ENCODE measurements at regions not wholly inside any gene's neighbourhood (a gene's known extent, or its start where the extent isn't known, plus 50 kb on each side); places are given as distances from the start of the nearest gene placed in this dataset.
"Not testable (repeated sequence)": the region's sequence is repeated elsewhere in the genome, so short reads cannot be mapped to it uniquely, and the experiment has no call there.

DNA sequence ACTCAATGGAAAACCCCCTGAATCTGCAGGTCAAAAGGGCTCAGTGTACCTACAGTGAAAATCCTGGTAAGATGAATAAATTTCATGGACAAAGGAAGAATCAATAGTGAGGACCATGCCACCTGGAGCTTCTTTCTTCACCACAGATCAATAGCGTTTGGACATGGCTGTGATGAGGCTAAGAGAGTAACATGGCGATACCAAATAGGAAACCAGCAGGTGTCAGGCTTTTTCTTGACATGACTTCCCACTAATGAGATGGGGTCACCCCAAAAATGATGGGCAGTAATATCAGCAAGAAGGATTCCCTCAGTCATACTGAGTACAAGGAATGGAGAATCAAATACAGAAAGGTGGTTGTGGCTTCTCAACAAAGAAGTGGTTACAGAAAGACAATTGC lies 208.5 kb upstream of the PLPPR1 start:
- no peak for DNase-seq

DNA sequence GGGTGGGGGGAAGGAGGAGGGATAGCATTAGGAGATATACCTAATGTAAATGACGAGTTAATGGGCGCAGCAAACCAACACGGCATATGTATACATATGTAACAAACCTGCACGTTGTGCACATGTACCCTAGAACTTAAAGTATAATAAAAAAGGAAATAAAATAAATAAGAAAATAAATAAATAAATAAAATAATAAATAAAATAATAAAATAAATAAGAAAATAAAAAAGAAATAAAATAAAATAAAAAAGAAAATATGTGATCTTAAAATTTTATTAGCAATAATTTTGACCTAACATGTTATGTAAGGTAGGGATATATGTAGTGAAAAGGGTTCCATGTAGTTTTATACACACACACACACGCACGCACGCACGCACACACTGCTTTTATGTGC lies 195.5 kb upstream of the PLPPR1 start:
- DNase-seq: not testable (repeated sequence)

DNA sequence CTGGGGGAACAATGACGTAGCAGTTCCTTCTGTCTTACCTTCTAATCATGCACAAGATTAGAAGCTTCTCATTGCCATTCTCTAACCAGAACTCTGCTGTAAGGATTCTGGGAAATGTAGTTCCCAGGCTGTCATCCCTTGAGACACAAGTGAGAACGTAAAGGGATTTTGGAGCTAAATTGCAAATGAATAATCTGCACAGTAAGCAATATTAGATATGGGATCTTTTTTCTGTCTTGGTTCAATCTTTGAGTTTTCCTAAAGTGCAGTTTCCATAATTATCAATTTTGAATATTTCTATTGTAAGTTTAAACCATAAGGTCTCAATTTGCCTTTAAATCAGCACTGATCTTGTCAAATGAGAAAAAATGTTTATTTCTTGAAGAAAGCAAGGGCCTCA lies 189.7 kb upstream of the PLPPR1 start:
- no peak for DNase-seq

DNA sequence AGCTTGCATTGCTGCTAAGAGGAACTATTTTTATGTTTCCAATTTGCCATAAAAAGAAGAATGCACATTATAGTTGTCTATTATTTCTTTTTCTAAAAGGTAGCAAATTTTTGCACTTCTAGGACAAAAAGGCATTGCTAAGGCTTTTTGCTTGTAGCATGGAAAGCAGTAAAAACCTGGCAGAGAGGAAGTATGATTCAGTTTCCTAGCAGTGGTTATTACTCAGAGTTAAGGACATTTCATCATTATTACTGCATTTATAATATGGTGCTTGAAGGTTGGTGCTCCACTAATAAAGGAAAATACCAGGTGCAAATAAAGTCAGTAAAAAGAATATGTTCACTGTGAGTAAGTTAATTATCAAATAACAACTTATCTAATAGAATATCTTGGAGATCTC lies 179.8 kb upstream of the PLPPR1 start:
- DNase-seq: no peak

DNA sequence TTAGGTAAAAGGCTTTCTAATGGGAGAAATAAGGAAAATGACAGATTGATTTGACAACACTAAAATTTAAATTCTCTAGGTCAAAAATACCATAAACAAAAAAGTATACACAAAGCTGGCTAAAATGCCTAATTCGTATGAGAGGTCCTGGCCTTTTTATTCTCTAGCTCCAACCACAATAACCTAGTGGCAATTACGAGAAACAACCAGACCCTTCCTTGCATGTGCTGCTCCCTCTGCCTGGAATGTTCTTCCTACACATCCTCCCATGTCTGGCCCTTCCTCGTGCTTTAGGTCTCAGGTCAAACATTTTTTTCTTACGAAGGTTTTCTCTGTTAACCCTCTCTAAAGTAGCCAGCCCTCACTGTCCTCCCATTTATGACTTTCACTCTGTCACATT lies 176.4 kb upstream of the PLPPR1 start:
- DNase-seq: no peak

DNA sequence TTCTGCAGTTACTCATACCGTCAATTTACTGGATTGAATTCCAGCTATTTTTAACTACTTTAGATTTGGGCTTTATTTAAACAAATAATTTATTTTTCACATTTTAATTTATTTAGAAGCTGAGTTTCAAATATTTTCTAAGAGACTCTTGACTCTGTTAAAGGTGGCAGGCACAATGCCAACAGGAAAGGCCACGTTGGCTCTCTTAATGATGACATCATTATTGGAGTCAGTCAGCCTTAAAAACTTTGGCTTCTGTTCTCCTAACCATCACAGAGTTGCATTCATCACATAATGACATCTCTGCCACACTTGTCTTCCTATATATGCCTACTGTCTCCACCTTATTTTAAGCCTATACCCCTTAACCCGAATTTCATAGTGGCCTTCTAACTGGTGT lies 172.3 kb upstream of the PLPPR1 start:
- peak; percentile 7 for DNase-seq

DNA sequence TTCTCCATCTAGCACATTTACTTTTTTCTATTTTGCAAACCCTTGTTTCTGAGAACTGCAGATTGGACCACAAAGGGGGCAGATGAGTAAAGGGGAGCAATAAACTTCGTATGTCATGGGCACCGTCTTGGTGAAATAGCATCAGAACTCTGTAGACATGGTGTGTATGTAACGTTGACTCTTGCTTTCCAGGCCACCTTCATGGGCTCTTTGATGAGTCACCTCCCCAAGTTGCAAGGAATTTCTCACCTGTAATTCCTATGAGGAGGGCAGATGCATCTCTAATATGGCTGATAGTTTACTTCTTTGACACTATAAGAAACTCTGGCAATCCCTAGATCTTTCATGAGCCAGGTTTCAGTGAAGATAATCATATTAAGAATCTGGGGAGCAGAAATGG lies 163.4 kb upstream of the PLPPR1 start:
- no peak for DNase-seq

DNA sequence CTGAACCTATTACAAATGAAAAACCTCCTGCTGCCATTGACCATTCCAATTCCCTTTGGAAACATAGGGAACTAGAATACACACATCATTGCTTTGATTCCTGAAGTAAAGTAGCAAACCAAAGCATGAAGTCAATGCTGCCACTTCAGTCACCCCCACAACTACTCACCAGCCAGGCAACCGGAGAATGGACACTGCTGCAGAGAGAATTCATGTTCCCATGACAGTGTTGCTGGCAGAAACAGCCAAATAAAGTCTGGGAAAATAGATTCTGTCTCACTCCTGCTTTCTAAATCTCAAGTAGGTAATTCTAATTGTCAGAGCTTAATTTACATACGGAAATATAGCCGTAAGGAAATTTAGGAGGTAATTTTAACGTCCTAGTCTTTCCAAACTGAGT lies 162.9 kb upstream of the PLPPR1 start:
- DNase-seq: no peak

DNA sequence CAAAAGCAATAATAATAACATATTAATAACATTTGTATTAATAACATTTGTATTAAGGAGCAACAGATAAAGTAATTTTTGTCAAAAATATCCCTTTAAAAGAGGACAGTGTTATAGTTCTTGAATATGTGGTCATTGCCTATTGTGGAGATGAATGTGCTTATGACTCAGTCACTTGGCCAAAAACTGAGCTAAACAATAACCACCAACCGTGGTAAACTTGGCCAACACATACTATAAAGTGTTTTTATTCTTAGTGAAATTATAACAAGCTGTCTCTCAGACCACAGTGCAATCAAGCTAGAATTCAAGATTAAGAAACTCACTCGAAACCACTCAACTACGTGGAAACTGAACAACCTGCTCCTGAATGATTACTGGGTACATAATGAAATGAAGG lies 159.2 kb upstream of the PLPPR1 start:
- DNase-seq: no peak

DNA sequence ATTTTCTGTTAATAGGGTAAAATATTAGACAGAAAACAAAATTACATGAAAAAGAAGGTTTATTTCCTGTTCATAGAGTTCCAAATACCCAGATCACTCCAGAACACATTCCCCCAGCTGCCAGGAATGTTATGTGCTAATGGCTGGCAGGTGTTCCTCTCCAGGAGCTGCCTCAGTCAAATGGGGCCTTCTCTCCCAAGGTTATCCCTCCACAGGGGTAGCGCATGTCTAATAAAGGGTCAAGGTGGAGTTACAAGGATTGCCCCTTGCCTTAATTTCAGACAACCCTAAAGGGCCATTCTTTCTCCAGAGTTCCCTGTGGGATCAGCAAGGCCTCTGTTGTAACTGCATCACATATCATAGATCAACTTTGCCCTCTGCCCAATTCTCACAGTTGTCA lies 148.6 kb upstream of the PLPPR1 start:
- DNase-seq: no peak

DNA sequence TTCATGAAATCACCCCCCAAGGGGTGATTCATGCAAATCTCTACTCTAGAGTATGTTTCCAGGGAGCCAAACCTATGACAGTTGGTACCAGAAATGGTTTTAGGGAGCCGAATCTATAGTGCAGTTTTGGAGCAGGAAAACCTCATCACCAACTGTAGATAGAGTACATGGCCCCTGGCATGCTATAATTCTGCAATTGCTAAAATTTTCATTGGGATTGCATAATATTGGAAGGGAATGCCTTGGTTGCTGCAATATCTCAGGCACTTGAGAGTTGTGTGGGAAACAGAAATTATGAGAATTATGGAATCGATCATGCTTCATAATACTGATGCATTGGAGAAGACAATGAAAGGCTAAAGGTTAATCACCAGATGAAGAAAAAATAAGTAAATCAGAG lies 148.2 kb upstream of the PLPPR1 start:
- no peak for DNase-seq

DNA sequence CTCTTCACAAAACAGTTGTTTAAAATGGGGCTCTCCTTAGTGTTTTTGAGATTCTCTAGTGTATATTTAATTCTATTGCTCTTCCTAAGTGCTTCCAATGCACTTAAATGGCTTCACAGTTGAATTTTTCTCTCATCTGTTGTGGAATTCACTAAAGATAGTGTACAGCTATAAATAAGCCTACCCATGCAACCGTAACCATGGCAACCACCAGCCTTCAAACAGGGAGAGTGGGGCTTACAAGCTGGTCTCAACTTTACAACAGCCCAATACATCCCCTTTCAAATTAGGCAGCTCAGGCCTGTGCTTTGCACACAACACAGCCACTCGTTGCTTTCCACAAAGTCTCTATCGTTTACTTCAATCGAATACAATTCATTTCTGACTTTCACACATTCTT lies 144.0 kb upstream of the PLPPR1 start:
- DNase-seq: no peak

DNA sequence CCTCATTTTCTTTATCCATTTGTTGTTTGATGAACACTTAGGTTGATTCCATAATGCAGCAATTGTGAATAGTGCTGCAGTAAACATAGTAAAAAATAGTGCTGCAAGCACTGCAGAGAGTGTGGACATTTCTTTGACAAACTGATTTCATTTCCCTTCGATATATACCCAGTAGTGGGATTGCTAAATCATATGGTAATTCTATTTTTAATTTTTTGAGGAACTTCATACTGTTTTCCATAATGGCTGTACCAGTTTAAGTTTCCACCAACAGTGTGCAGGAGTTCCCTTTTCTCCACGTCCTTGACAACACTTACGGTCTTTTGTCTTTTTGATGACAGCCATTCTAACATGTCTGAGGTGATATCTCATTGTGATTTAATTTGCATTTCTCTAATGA lies 138.2 kb upstream of the PLPPR1 start:
- no peak for DNase-seq

DNA sequence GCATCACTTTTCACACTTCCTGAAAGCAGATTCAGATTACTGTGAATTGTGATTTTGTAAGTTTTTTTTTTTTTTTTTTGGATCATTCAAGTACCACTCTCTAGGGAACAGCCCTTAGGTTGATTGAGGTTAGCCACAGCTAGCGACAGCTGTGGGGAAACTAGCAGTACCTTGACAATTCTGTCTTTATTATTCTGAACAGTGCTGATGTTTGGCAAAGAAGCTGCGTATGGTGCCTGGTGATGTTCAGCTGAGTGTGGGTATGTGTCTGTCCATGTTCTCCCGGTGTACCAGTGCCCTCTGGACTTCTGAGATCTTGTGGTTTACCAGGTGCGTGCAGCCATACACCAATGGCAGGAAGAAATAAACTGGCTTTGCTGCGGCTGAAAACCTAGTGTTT lies 117.3 kb upstream of the PLPPR1 start:
- DNase-seq: no peak

DNA sequence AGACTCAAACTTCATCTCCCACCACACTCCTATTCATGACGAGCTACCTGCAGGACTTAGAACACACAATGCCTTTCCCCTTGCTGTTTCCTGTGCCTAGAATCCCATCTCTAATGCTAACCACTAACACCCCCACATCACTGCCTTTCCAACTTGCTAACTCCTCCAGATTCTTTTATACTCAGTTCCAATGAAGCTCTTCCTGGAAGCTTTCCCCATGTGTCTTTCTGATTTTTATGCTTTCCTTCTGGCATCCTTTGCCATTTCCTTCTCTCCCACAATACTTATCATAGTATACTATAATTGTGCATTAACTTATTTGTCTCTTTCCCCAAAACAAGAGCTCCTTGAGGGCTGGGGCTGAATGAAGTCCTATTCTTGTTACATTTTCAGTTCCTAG lies 115.3 kb upstream of the PLPPR1 start:
- no peak for DNase-seq

DNA sequence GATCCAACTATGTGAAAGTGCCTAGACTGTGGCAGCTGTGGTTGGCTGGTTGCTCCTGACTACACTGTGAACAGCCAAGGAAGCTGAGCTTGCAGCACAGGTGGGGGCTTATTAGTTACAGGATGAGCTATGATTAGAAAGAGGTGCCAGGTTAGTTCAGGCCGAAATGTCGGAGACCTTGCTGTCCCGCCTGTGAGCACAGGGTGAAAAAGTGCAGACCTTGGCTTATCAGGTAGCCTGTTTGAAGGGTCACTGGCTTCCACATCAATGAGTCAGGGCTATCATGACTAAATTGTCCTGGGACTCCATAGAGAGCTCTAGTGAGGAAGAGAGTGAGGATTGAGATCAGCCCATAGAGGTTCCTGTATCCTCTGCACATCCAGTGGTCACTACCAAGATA lies 114.3 kb upstream of the PLPPR1 start:
- no peak for DNase-seq

DNA sequence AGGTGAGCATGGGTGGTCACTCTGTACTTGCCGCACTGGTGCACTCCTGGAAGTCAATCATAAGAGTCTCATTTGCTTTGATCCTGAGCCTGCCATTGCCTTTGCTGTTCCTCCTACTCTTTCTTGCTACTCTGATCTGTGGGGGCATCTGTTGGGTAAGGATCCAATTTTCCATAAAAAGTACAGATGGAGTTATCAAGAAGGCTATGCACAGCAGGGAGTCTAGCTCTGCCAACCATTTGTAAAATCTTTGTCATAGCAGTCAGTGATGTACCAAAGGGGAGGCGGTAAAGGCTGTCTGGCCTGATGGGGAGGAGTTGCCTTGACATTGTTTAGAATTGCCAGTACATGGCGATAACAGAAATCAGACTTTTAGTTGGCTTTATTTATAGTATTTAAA lies 109.0 kb upstream of the PLPPR1 start:
- no peak for DNase-seq

DNA sequence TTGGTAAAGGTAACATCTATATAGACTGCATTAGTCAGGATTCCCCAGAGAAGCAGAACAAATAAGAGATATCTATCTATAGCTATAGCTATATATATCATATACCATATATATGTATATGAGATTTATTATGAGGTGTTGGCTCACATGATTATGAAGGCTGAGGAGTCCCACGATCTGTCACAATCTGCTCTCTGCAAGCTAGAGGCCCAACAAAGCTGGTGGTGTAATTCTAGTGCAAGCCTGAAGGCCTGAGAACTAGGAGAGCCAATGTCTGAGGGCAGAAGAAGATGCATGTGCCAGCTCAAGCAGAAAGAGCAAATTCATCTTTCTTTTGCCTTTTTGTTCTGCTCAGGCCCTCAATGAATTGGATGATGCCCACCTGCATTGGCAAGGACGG lies 102.2 kb upstream of the PLPPR1 start:
- no peak for DNase-seq

DNA sequence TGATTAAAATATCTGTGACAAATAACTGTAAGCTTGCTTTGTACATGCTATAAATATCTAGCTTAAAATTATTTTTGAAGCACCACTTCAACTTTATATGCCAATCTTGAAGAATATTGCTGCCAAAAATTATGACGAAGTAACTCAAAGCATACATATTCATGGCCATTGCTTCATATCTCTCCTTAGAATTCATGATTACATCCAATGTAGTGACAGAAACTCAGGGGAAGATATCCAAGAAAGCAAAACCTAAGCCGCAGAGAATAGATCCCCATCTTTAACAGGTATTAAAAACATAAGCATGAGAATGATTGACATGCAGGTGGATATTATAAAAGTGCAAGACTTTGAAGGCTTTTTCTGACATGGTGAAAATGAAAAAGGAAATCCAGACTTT lies 100.8 kb upstream of the PLPPR1 start:
- DNase-seq: no peak

DNA sequence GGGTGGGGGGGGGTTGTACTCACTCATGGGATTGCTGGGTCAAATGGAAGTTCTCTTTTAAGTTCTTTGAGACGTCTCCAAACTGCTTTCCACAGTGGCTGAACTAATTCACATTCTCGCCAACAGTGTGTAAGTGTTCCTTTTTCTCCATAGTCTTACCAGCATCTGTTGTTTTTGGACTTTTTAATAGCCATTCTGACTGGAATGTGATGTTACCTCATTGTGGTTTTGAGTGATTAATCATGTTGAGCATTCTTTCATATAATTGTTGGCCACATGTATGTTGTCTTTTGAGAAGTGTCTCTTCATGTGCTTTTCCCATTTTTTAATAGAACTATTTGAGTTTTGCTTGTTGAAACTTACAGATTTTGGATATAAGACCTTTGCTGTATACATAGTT lies 94.9 kb upstream of the PLPPR1 start:
- no peak for DNase-seq

DNA sequence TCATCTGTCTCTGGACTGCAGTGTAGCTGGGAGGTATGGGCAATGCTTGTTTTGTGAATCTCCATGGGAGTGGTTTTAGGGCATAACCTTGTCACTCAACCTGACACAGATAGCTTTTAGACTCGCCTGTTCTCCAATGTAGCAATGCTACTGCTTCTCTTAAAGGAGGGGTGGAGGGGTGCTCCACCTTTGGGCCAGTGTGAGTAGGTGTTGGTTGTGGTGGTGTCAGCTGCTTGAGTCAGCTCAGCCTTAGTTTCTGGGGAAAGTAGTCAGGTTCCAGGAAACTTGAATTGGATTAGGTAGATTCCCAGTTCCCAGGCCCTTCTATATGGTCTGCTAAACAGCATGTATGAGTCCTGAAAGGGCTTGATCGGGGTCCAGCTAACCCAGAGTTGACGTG lies 91.1 kb upstream of the PLPPR1 start:
- no peak for DNase-seq

DNA sequence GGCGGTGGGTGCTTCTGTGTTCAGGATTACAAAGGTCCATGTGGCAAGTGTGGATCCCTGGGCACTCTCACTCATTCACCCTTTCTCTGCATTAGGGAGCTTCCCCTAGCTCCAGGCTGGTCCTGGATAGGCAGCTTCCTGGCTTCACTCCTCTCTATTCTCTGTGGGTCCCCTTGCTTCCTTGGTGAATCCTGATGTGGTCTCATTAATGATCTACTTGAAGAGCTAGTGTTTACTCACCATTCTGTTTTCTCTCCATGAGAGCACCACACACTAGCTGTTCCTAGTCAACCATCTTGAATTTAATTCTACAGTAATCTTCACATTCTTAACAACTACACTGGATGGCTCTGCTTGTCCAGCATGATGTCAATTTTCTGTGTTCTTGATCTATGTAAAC lies 90.0 kb upstream of the PLPPR1 start:
- DNase-seq: no peak

DNA sequence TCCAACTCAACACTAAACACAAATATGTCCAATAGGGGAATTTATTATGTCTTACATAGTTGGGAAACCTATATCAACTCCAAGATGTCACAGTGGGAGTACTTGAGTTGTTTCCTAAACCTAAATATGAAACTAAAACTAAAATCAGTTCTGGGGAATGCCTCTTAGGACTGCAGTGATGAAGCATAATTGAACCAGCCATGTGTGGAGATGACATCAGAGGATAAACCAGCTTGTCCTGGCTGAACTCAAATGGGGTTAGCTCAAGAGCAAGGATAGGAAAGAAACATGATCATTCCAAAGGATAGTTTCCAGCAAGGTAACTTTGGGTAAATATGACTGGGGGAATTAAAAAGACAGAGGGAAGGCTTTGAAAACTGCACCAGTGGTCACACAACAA lies 88.9 kb upstream of the PLPPR1 start:
- DNase-seq: no peak

DNA sequence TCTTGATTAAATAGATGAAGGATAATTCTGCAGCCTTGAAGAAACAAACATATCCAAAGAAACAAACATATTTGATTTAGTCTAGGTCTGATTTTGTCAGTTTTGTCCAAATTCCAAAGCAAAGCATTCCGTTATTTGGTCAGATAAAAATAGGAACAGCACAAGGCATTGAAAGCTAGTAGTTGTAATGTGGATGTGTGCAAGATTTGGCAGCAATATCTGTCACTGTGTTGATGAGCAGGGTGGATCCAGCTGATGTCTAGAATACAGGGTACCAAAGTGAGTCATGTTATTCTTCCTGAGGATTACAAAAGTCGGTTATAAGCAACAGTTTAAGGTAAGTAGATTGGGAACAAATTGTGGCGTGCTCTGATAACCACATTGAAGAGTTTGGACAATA lies 69.3 kb upstream of the PLPPR1 start:
- DNase-seq: no peak

All from NCI-H1694 treated with DMSO at 0.1 percent for 48 hours (cell line).